ENCODE measurements at regions not wholly inside any gene's neighbourhood (a gene's known extent, or its start where the extent isn't known, plus 50 kb on each side); places are given as distances from the start of the nearest gene placed in this dataset.

DNA sequence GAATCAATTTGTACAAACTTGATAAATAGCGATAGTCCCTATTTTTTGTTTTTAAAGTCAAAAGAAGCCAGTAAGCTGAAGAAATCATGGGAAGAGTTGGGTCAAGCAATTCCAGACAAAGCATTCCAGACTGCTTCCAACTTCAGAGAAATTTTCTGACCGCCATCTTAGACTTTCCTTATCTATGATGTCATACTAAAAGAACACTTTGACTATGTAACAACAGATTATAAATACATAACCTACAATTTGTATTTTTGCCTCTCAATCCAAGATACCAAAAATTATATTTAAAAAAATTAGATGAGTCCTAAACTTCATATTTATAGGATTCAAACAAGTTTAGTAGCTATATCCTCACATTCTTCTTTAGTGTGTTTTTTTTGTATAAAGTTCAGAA is 286.2 kb upstream of the KCNH8 start:
- H3K27me3 ChIP-seq (ENCODE audit: control insufficient read depth in 4 of 4, insufficient read depth in 4 of 4, low read length in 3 of 4): no peaks in the 10 kb centered on the region
- TF ChIP-seq FOXA2 (IDR thresholded peaks at IDR 0.05): no peak
- TF ChIP-seq, protein P1, sequence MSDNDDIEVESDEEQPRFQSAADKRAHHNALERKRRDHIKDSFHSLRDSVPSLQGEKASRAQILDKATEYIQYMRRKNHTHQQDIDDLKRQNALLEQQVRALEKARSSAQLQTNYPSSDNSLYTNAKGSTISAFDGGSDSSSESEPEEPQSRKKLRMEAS (IDR thresholded peaks at IDR 0.05): no peak
- no peak for TF ChIP-seq RXRA (IDR thresholded peaks at IDR 0.05)
- no peak for TF ChIP-seq TAF1 (conservative IDR thresholded peaks at IDR 0.05)
- no peak for TF ChIP-seq RAD21 (IDR thresholded peaks at IDR 0.05)
- no peak for TF ChIP-seq NR2F2 (IDR thresholded peaks at IDR 0.05)
- no peak for TF ChIP-seq HNF4G (IDR thresholded peaks at IDR 0.05)
- TF ChIP-seq, protein P2, sequence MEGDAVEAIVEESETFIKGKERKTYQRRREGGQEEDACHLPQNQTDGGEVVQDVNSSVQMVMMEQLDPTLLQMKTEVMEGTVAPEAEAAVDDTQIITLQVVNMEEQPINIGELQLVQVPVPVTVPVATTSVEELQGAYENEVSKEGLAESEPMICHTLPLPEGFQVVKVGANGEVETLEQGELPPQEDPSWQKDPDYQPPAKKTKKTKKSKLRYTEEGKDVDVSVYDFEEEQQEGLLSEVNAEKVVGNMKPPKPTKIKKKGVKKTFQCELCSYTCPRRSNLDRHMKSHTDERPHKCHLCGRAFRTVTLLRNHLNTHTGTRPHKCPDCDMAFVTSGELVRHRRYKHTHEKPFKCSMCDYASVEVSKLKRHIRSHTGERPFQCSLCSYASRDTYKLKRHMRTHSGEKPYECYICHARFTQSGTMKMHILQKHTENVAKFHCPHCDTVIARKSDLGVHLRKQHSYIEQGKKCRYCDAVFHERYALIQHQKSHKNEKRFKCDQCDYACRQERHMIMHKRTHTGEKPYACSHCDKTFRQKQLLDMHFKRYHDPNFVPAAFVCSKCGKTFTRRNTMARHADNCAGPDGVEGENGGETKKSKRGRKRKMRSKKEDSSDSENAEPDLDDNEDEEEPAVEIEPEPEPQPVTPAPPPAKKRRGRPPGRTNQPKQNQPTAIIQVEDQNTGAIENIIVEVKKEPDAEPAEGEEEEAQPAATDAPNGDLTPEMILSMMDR (IDR thresholded peaks at IDR 0.05; ENCODE audit: low read depth, low read length, missing input control): no peak
- no peak for TF ChIP-seq EGR1 (IDR thresholded peaks at IDR 0.05; ENCODE audit: low read depth in 2 of 2)
- no peak for TF ChIP-seq HNF4A (conservative IDR thresholded peaks at IDR 0.05)
- no peak for TF ChIP-seq GABPA (IDR thresholded peaks at IDR 0.05 in 1 of 2, conservative IDR thresholded peaks at IDR 0.05 in 1 of 2)
- TF ChIP-seq JUND (IDR thresholded peaks at IDR 0.05): no peak
- H3K9ac ChIP-seq (ENCODE audit: low read depth in 1 of 2, low read length in 2 of 2): no peak overlapping the region
- H3K36me3 ChIP-seq (ENCODE audit: control insufficient read depth in 4 of 4, insufficient read depth in 3 of 4, low read depth in 1 of 4, low read length in 3 of 4): no peaks in the 10 kb centered on the region
- no peaks in the 10 kb centered on the region for H3K9me3 ChIP-seq (ENCODE audit: control insufficient read depth in 4 of 4, low read length in 3 of 4)
- H3K4me1 ChIP-seq (ENCODE audit: control insufficient read depth in 4 of 4, insufficient read depth in 4 of 4, low read length in 3 of 4): no peaks in the 10 kb centered on the region
- 85% methylated on average over 2 of the region's 2 CpGs for WGBS
- DNase-seq (ENCODE audit: low spot score): no peak
- no peak overlapping the region for H3K27ac ChIP-seq (ENCODE audit: low read depth in 1 of 2, low read length in 2 of 2)
- no peak overlapping the region for H3K4me3 ChIP-seq (ENCODE audit: low read depth in 1 of 3, low read length in 3 of 3)

DNA sequence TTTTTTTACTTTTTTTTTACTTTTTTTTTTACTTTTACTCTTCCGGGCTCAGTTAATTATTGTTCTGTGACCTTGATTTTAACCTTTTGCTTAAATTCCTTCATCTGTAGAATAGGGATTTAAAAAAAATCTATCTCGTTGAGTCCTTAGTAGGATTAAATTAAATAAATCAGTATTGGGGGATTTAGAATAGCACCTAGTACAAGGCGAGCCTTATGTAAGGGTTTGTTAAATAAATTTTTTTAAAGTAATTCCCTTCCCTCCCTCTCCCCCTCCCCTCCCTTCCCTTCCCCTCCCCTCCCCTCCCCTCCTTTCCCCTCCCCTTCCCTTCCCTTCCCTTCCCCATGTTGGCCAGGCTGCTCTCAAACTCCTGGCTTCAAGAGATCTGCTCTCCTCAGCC is 287.2 kb upstream of the KCNH8 start:
- Histone ChIP-seq H3K36me3 (ENCODE audit: control insufficient read depth in 4 of 4, insufficient read depth in 3 of 4, low read depth in 1 of 4, low read length in 3 of 4) (no peaks in the 10 kb centered on the region), H3K27me3 (ENCODE audit: control insufficient read depth in 4 of 4, insufficient read depth in 4 of 4, low read length in 3 of 4) (no peaks in the 10 kb centered on the region), H3K4me3 (ENCODE audit: low read depth in 1 of 3, low read length in 3 of 3) (no peak overlapping the region), H3K27ac (ENCODE audit: low read depth in 1 of 2, low read length in 2 of 2) (no peak overlapping the region), H3K4me1 (ENCODE audit: control insufficient read depth in 4 of 4, insufficient read depth in 4 of 4, low read length in 3 of 4) (no peaks in the 10 kb centered on the region), H3K9ac (ENCODE audit: low read depth in 1 of 2, low read length in 2 of 2) (no peak overlapping the region), H3K9me3 (ENCODE audit: control insufficient read depth in 4 of 4, low read length in 3 of 4) (no peaks in the 10 kb centered on the region)
- TF ChIP-seq, protein P2 (IDR thresholded peaks at IDR 0.05; ENCODE audit: low read depth, low read length, missing input control): no peak
- TF ChIP-seq RXRA (IDR thresholded peaks at IDR 0.05) (no peak), EGR1 (IDR thresholded peaks at IDR 0.05; ENCODE audit: low read depth in 2 of 2) (no peak), FOXA1 (IDR thresholded peaks at IDR 0.05) (no peak), TAF1 (conservative IDR thresholded peaks at IDR 0.05) (no peak)
- TF ChIP-seq, protein P3, sequence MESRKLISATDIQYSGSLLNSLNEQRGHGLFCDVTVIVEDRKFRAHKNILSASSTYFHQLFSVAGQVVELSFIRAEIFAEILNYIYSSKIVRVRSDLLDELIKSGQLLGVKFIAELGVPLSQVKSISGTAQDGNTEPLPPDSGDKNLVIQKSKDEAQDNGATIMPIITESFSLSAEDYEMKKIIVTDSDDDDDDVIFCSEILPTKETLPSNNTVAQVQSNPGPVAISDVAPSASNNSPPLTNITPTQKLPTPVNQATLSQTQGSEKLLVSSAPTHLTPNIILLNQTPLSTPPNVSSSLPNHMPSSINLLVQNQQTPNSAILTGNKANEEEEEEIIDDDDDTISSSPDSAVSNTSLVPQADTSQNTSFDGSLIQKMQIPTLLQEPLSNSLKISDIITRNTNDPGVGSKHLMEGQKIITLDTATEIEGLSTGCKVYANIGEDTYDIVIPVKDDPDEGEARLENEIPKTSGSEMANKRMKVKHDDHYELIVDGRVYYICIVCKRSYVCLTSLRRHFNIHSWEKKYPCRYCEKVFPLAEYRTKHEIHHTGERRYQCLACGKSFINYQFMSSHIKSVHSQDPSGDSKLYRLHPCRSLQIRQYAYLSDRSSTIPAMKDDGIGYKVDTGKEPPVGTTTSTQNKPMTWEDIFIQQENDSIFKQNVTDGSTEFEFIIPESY (IDR thresholded peaks at IDR 0.05): no peak
- TF ChIP-seq, protein P4, sequence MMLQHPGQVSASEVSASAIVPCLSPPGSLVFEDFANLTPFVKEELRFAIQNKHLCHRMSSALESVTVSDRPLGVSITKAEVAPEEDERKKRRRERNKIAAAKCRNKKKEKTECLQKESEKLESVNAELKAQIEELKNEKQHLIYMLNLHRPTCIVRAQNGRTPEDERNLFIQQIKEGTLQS (IDR thresholded peaks at IDR 0.05): no peak
- no peak for DNase-seq (ENCODE audit: low spot score)
- 71% methylated on average over 3 of the region's 3 CpGs for WGBS

Data from liver (tissue), 8 donors.